Adrenal gland (tissue), 9 donors: ENCODE measurements at regions not wholly inside any gene's neighbourhood (a gene's known extent, or its start where the extent isn't known, plus 50 kb on each side); places are given as distances from the start of the nearest gene placed in this dataset.

Experiments
- DNase-seq, 7 donors: peaks; one replicate each; pipeline ENCODE4 v3.0.0-alpha.2; 2019 to 2020
- H3K27ac ChIP-seq, 5 donors: fragments of 200-600 bp; sonication (generic) in 4 of 5; 1 replicate in 3 of 5; 2 replicates in 2 of 5; pipeline versions ENCODE4 v1.5.1 to v1.8.0; 2016 to 2020; ENCODE audit warnings: mild to moderate bottlenecking in 1 of 5
- H3K27me3 ChIP-seq: fragments of 200-600 bp; 2 replicates; pipeline ENCODE4 v1.8.0; 2021
- H3K36me3 ChIP-seq, 2 donors: fragments of 200-600 bp; replicated peaks in 1 of 2; 1 replicate in 1 of 2; 2 replicates in 1 of 2; pipeline versions ENCODE4 v1.5.1 to v1.8.0; 2018 to 2022
- H3K4me1 ChIP-seq, 2 donors: fragments of 200-600 bp; replicated peaks in 1 of 2; 1 replicate in 1 of 2; 2 replicates in 1 of 2; pipeline versions ENCODE4 v1.5.1 to v1.8.0; 2018 to 2021
- H3K4me3 ChIP-seq, 4 donors: fragments of 200-600 bp; sonication (generic) in 3 of 4; one replicate each; pipeline ENCODE4 v1.5.1; 2016 to 2018
- H3K9me3 ChIP-seq, 3 donors: fragments of 200-600 bp; sonication (generic) in 1 of 3; replicated peaks in 1 of 3; 1 replicate in 2 of 3; 2 replicates in 1 of 3; pipeline versions ENCODE4 v1.5.1 to v1.8.0; 2016 to 2021
- CTCF ChIP-seq, 6 experiments: fragments of 450-650 bp in 4 of 6; fragments of 200-600 bp in 2 of 6; sonication (generic) in 1 of 6; IDR thresholded peaks; 1 replicate in 5 of 6; 2 replicates in 1 of 6; pipeline versions ENCODE4 v1.5.1 to v1.8.0; 2016 to 2021; ENCODE audit warnings: antibody characterized with exemption in 6 of 6, mild to moderate bottlenecking in 2 of 6, moderate library complexity in 1 of 6
- POLR2A ChIP-seq, 2 donors: fragments of 450-650 bp; IDR thresholded peaks; one replicate each; pipeline ENCODE4 v1.6.1; 2017; ENCODE audit warnings: antibody characterized with exemption in 2 of 2, mild to moderate bottlenecking in 2 of 2, moderate library complexity in 1 of 2
- WGBS, 4 donors: extraction: QIAGEN DNeasy Blood & Tissue Kit in 2 of 4; methylation state at CpG; one replicate each; pipeline versions ENCODE4 v1.1.5 to v1.1.7; 2013 to 2017; 5-methylcytosine and 5-hydroxymethylcytosine counted together
- intact Hi-C, 2 donors: fragments of 100-400 bp; cut with DNase I; formaldehyde crosslinking; loops; one replicate each; pipeline versions ENCODE4 v1.14.1 to v1.15.0; 2022 to 2023
- donor health status: healthy with polysubstance abuse.
- donor health status: Bipolar disorder and iron deficiency.
- donor health status: DM: yes; HTN: yes; CAD: no.
- donor health status: DM: no; HTN: no; CAD: no.
- donor health status: DM: no; HTN: no; CAD: no.

- 83 to 95% (median 87%) methylated on average over 2 of the region's 2 CpGs for WGBS, 4 donors
- no peaks in the 10 kb centered on the region for H3K27me3 ChIP-seq
- TF ChIP-seq POLR2A (IDR thresholded peaks at IDR 0.05) (no peak), CTCF (IDR thresholded peaks at IDR 0.05) (no peak)
- no peaks in the 10 kb centered on the region for H3K36me3 ChIP-seq
- no peaks in the 10 kb centered on the region for H3K4me1 ChIP-seq
- H3K27ac ChIP-seq, result no peak overlapping the region
- no peak overlapping the region for H3K4me3 ChIP-seq
- intact Hi-C loops, result no loop called here
- H3K9me3 ChIP-seq, result no peaks in the 10 kb centered on the region
- DNase-seq, result no peak
Measured at GRCh38 chr4:124288706-124289486, 423.6 kb downstream of the ANKRD50 start.

GRCh38 chr4:124290678-124291077 lies 421.9 kb downstream of the ANKRD50 start:
- Histone ChIP-seq H3K27ac (no peak overlapping the region), H3K36me3 (no peaks in the 10 kb centered on the region), H3K9me3 (no peaks in the 10 kb centered on the region), H3K4me3 (no peak overlapping the region), H3K27me3 (no peaks in the 10 kb centered on the region), H3K4me1 (no peaks in the 10 kb centered on the region)
- WGBS, 4 donors, result 84 to 89% (median 86%) methylated on average over 1 of the region's 1 CpG
- intact Hi-C loops, result no loop called here
- DNase-seq, result no peak
- TF ChIP-seq POLR2A (IDR thresholded peaks at IDR 0.05), result no peak
- no peak for TF ChIP-seq CTCF (IDR thresholded peaks at IDR 0.05)

GRCh38 chr4:124295413-124295812 lies 417.1 kb downstream of the ANKRD50 start:
- Histone ChIP-seq H3K4me3 (no peak overlapping the region), H3K27ac (no peak overlapping the region), H3K27me3 (no peaks in the 10 kb centered on the region), H3K4me1 (no peaks in the 10 kb centered on the region), H3K36me3 (no peaks in the 10 kb centered on the region), H3K9me3 (no peaks in the 10 kb centered on the region)
- TF ChIP-seq POLR2A (IDR thresholded peaks at IDR 0.05) (no peak), CTCF (IDR thresholded peaks at IDR 0.05) (no peak)
- intact Hi-C loops, result no loop called here
- WGBS, 4 donors, result 60 to 86% (median 78%) methylated on average over 1 of the region's 1 CpG
- DNase-seq, result no peak

GRCh38 chr4:124304941-124305340 lies 407.6 kb downstream of the ANKRD50 start:
- no peak for DNase-seq
- no peak for TF ChIP-seq CTCF (IDR thresholded peaks at IDR 0.05)
- TF ChIP-seq POLR2A (IDR thresholded peaks at IDR 0.05), result no peak
- Histone ChIP-seq H3K27me3 (no peaks in the 10 kb centered on the region), H3K27ac (no peak overlapping the region), H3K9me3 (no peaks in the 10 kb centered on the region), H3K4me1 (no peaks in the 10 kb centered on the region), H3K4me3 (no peak overlapping the region), H3K36me3 (no peaks in the 10 kb centered on the region)
- intact Hi-C loops, result no loop called here
- WGBS, 4 donors, result 37 to 82% (median 46%) methylated on average over 3 of the region's 3 CpGs
